WTC11 (cell line): ENCODE measurements at regions not wholly inside any gene's neighbourhood (a gene's known extent, or its start where the extent isn't known, plus 50 kb on each side); places are given as distances from the start of the nearest gene placed in this dataset.

Source experiments
- ATF3 ChIP-seq: sonication (generic); formaldehyde crosslinking; conservative IDR thresholded peaks from 2 replicates; pipeline ENCODE4 v1.8.1; 2022; ENCODE audit warnings: mild to moderate bottlenecking, missing genetic modification reagents
- CTCF ChIP-seq: fragments of 200-600 bp; IDR thresholded peaks from 2 replicates; pipeline ENCODE4 v1.8.0; 2022; ENCODE audit warnings: antibody characterized with exemption
- E2F4 ChIP-seq: sonication (generic); formaldehyde crosslinking; IDR thresholded peaks from 2 replicates; pipeline ENCODE4 v1.8.1; 2022; ENCODE audit warnings: low read depth, mild to moderate bottlenecking, moderate library complexity, missing genetic modification reagents, borderline replicate concordance
- FOXJ3 ChIP-seq: sonication (generic); formaldehyde crosslinking; IDR thresholded peaks from 2 replicates; pipeline ENCODE4 v1.9.0; 2021; ENCODE audit warnings: missing genetic modification reagents, mild to moderate bottlenecking, borderline replicate concordance
- USF1 ChIP-seq: sonication (generic); formaldehyde crosslinking; IDR thresholded peaks from 2 replicates; pipeline ENCODE4 v1.8.0; 2022; ENCODE audit warnings: mild to moderate bottlenecking, missing genetic modification reagents
- ZNF416 ChIP-seq: fragments of 250-450 bp; sonication (Bioruptor Pico); IDR thresholded peaks from 2 replicates; pipeline ENCODE4 v1.9.0; 2021; ENCODE audit warnings: mild to moderate bottlenecking, inconsistent platforms
- TF ChIP-seq, protein P1 (sequence below): sonication (generic); formaldehyde crosslinking; IDR thresholded peaks from 2 replicates; pipeline ENCODE4 v1.8.0; 2022; ENCODE audit warnings: mild to moderate bottlenecking, missing genetic modification reagents
- TF ChIP-seq, protein P2 (sequence below): sonication (generic); formaldehyde crosslinking; IDR thresholded peaks from 2 replicates; pipeline ENCODE4 v1.8.1; 2023; ENCODE audit warnings: mild to moderate bottlenecking, missing genetic modification reagents, borderline replicate concordance

DNA sequence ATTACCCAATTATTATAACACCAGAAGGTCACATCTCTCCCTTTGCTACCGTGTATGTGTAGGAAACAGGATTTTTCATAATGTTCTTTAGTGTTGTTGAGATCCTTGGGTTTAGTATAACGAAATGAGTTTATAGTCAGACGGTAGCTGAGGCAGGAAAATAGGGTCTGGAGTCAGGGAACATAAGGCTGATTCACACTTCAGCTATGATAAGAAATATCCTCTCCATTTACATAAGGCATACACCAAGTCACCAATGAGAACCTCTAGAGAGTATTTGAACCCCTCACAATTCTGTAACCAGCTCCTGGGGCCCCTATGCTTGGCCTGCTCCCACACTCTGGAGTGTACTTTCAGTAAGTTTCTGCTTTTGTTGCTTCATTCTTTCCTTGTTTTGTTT lies 58.9 kb upstream of the ANKH start:
- TF ChIP-seq CTCF (no peak), USF1 (CRISPR knock-in tag) (no peak), FOXJ3 (no peak), E2F4 (CRISPR knock-in tag) (no peak), ATF3 (no peak), ZNF416 (CRISPR knock-in tag) (no peak)
- TF ChIP-seq, protein P1, sequence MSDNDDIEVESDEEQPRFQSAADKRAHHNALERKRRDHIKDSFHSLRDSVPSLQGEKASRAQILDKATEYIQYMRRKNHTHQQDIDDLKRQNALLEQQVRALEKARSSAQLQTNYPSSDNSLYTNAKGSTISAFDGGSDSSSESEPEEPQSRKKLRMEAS (CRISPR knock-in tag), result no peak
- TF ChIP-seq, protein P2, sequence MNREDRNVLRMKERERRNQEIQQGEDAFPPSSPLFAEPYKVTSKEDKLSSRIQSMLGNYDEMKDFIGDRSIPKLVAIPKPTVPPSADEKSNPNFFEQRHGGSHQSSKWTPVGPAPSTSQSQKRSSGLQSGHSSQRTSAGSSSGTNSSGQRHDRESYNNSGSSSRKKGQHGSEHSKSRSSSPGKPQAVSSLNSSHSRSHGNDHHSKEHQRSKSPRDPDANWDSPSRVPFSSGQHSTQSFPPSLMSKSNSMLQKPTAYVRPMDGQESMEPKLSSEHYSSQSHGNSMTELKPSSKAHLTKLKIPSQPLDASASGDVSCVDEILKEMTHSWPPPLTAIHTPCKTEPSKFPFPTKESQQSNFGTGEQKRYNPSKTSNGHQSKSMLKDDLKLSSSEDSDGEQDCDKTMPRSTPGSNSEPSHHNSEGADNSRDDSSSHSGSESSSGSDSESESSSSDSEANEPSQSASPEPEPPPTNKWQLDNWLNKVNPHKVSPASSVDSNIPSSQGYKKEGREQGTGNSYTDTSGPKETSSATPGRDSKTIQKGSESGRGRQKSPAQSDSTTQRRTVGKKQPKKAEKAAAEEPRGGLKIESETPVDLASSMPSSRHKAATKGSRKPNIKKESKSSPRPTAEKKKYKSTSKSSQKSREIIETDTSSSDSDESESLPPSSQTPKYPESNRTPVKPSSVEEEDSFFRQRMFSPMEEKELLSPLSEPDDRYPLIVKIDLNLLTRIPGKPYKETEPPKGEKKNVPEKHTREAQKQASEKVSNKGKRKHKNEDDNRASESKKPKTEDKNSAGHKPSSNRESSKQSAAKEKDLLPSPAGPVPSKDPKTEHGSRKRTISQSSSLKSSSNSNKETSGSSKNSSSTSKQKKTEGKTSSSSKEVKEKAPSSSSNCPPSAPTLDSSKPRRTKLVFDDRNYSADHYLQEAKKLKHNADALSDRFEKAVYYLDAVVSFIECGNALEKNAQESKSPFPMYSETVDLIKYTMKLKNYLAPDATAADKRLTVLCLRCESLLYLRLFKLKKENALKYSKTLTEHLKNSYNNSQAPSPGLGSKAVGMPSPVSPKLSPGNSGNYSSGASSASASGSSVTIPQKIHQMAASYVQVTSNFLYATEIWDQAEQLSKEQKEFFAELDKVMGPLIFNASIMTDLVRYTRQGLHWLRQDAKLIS (CRISPR knock-in tag), result no peak
